Suprapubic skin (tissue), 3 donors: ENCODE measurements at regions not wholly inside any gene's neighbourhood (a gene's known extent, or its start where the extent isn't known, plus 50 kb on each side); places are given as distances from the start of the nearest gene placed in this dataset.

Experiments used
- CTCF ChIP-seq, 2 donors: fragments of 200-600 bp in 1 of 2; fragments of 450-650 bp in 1 of 2; sonication (generic) in 1 of 2; IDR thresholded peaks; one replicate each; pipeline ENCODE4 v1.5.1; 2016 to 2019; ENCODE audit warnings: antibody characterized with exemption in 2 of 2, mild to moderate bottlenecking in 1 of 2, moderate library complexity in 1 of 2
- POLR2AphosphoS5 ChIP-seq, 3 donors: sonication (generic); formaldehyde crosslinking; IDR thresholded peaks; one replicate each; pipeline ENCODE4 v1.6.1; 2017; ENCODE audit warnings: antibody characterized with exemption in 3 of 3

GRCh38 chr3:40886660-40887425, 312.5 kb upstream of the CTNNB1 start:
- TF ChIP-seq POLR2AphosphoS5 (IDR thresholded peaks at IDR 0.05) (no peak), CTCF (IDR thresholded peaks at IDR 0.05) (no peak)
